NT2/D1 (cell line): ENCODE measurements at regions not wholly inside any gene's neighbourhood (a gene's known extent, or its start where the extent isn't known, plus 50 kb on each side); places are given as distances from the start of the nearest gene placed in this dataset.

Source experiments
- DNase-seq: peaks from one replicate; pipeline ENCODE4 v3.0.0-alpha.2; 2011; ENCODE audit warnings: low read depth, low spot score
- H3K27me3 ChIP-seq: 2 replicates; pipeline ENCODE4 v1.6.0; 2011; ENCODE audit warnings: mild to moderate bottlenecking; ENCODE audit not compliant: insufficient read length, insufficient read depth
- H3K36me3 ChIP-seq: 2 replicates; pipeline ENCODE4 v1.6.1; 2011; ENCODE audit warnings: mild to moderate bottlenecking, low read length, mixed read lengths; ENCODE audit not compliant: insufficient read depth, insufficient read length
- H3K4me1 ChIP-seq: 2 replicates; pipeline ENCODE4 v1.5.1; 2011; ENCODE audit not compliant: insufficient read depth, insufficient read length
- H3K4me3 ChIP-seq: 2 replicates; pipeline ENCODE4 v1.5.1; 2011; ENCODE audit warnings: low read depth; ENCODE audit not compliant: insufficient read length
- H3K9ac ChIP-seq: 2 replicates; pipeline ENCODE4 v1.6.0; 2011; ENCODE audit warnings: low read depth; ENCODE audit not compliant: insufficient read length
- H3K9me3 ChIP-seq: 2 replicates; pipeline ENCODE4 v1.5.1; 2011; ENCODE audit warnings: mild to moderate bottlenecking, low read length; ENCODE audit not compliant: insufficient read depth
- SUZ12 ChIP-seq: IDR thresholded peaks from 2 replicates; pipeline ENCODE4 v1.6.1; 2011; ENCODE audit not compliant: insufficient read length, insufficient read depth; ENCODE audit errors: extremely low read depth
- YY1 ChIP-seq: IDR thresholded peaks from 2 replicates; pipeline ENCODE4 v1.6.1; 2011; ENCODE audit not compliant: insufficient read length, insufficient read depth
- ZNF274 ChIP-seq: IDR thresholded peaks from 2 replicates; pipeline ENCODE4 v1.6.1; 2011; ENCODE audit warnings: mild to moderate bottlenecking, low read depth, low read length

DNA sequence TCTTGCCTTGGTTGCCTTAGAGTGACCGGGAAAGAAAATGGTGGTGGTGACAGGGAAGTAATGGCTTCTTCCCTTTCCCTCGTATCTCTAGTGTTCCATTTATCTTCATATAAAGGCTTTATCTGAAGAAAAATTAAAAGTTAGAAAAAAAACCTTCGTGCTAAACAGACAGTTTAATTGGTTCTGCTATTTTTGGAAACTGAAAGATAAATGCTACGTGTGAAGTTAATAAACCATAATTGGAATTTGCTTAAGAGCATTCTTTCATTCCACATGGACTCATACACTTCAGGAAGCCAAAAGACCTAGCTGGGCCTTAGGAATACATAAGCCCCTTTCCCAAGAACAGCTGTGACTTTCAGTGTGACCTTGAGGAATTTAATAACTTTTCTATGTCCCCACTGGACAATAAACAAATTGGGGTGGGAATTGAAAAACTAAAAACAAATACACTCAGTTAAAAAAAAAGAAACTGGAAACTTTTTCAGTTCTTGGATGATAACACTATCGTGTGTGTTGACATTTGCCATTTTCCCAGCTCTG is 818.8 kb upstream of the WWC1 start:
- H3K9me3 ChIP-seq = no peaks in the 10 kb centered on the region
- no peak overlapping the region for H3K4me3 ChIP-seq
- H3K36me3 ChIP-seq = no peaks in the 10 kb centered on the region
- no peak for TF ChIP-seq ZNF274
- no peak for TF ChIP-seq SUZ12
- no peak for TF ChIP-seq YY1
- no peak overlapping the region for H3K9ac ChIP-seq
- H3K4me1 ChIP-seq = no peaks in the 10 kb centered on the region
- H3K27me3 ChIP-seq = no peaks in the 10 kb centered on the region
- DNase-seq = no peak

- no peak for DNase-seq
- Histone ChIP-seq H3K27me3 (no peaks in the 10 kb centered on the region), H3K9me3 (no peaks in the 10 kb centered on the region), H3K36me3 (no peaks in the 10 kb centered on the region), H3K4me3 (no peak overlapping the region), H3K9ac (no peak overlapping the region), H3K4me1 (no peaks in the 10 kb centered on the region)
- TF ChIP-seq ZNF274 (no peak), SUZ12 (no peak), YY1 (no peak)
Measured at GRCh38 chr5:167478188-167478587, 813.3 kb upstream of the WWC1 start.

DNA sequence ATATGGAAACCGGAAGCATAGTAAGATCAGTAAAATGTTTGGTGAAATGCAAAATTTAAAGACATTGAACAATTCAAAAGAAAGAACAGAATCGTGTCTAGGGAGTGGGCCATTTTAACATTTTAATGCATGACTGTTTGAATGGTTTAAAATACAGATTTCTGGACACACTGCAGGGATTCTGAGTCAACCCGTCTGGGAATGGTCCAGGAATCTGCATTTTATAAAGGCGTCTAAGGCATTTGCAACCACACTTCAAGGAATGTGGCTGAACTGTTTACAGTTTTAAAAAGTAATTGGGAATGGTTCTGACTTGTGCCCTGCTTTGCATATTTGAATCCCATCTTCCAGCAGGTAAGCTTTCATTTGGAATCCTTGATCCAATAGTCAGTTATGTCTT is 811.7 kb upstream of the WWC1 start:
- no peak for TF ChIP-seq ZNF274
- TF ChIP-seq SUZ12 = no peak
- TF ChIP-seq YY1 = no peak
- H3K36me3 ChIP-seq = no peaks in the 10 kb centered on the region
- no peak for DNase-seq
- H3K9me3 ChIP-seq = no peaks in the 10 kb centered on the region
- H3K4me1 ChIP-seq = no peaks in the 10 kb centered on the region
- no peaks in the 10 kb centered on the region for H3K27me3 ChIP-seq
- H3K4me3 ChIP-seq = no peak overlapping the region
- H3K9ac ChIP-seq = no peak overlapping the region

GRCh38 chr5:167481345-167481744 is 810.1 kb upstream of the WWC1 start:
- Histone ChIP-seq H3K9ac (no peak overlapping the region), H3K36me3 (no peaks in the 10 kb centered on the region), H3K4me3 (no peak overlapping the region), H3K9me3 (no peaks in the 10 kb centered on the region), H3K27me3 (no peaks in the 10 kb centered on the region), H3K4me1 (no peaks in the 10 kb centered on the region)
- DNase-seq = no peak
- no peak for TF ChIP-seq YY1
- TF ChIP-seq SUZ12 = no peak
- no peak for TF ChIP-seq ZNF274

GRCh38 chr5:167482555-167482954 is 808.9 kb upstream of the WWC1 start:
- Histone ChIP-seq H3K27me3 (no peaks in the 10 kb centered on the region), H3K9ac (no peak overlapping the region), H3K4me1 (no peaks in the 10 kb centered on the region), H3K4me3 (no peak overlapping the region), H3K36me3 (no peaks in the 10 kb centered on the region), H3K9me3 (no peaks in the 10 kb centered on the region)
- no peak for DNase-seq
- TF ChIP-seq YY1 (no peak), SUZ12 (no peak), ZNF274 (no peak)

DNA sequence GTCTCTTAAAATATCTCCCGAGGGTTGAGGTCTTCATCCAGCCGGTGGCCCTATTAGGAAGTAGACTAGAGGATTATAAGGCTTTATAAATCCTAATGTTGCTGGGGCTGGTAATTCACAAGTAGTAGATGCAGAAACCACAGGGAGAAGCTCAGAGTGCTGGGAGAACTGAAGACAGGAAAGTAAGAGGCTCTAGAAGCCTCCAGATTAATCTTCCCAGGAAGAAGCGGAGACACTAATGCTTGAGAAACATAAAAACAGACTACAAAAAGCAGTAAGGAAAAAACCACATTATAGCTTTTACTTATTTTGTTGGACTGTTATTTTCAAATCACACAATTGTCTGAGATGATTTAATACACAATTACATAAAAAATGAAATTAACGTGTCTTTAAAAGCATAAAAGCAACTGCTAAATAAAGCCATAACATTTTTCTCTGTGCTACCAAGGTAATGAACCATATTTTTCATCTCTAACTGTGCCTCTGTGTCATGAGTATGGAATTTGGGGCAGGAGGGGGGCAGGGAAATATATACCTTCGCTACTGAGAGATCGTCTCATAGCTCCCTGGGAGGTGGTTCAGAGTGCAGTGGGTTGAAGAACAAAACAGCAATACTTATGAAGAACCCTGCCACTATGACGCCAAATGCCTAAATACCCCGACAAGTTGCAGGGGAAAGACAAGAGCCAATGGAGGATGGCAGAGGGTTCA is 806.2 kb upstream of the WWC1 start:
- H3K4me3 ChIP-seq = no peak overlapping the region
- H3K36me3 ChIP-seq = no peaks in the 10 kb centered on the region
- H3K27me3 ChIP-seq = no peaks in the 10 kb centered on the region
- no peak for DNase-seq
- H3K9me3 ChIP-seq = no peaks in the 10 kb centered on the region
- TF ChIP-seq YY1 (no peak), SUZ12 (no peak)
- no peak overlapping the region for H3K9ac ChIP-seq
- no peaks in the 10 kb centered on the region for H3K4me1 ChIP-seq

DNA sequence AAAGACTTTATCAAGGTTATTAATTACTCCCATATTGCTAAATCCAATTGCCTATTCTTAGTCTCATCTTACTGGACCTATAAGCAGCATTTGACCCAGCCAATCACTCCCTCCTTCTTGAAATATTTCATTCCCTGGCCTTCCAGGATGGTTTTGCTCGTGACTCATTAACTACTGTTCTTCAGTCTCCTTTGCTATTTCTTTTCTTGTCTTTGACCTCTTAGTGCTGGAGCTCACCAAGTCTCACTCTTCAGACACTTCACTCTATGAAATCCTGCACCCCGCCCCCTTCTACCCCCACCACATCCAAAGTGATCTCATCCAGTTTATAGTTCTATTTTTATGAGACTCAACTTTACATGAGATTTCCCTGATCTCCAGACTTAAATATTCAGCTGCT is 803.1 kb upstream of the WWC1 start:
- Histone ChIP-seq H3K4me1 (no peaks in the 10 kb centered on the region), H3K9ac (no peak overlapping the region), H3K9me3 (no peaks in the 10 kb centered on the region), H3K27me3 (no peaks in the 10 kb centered on the region), H3K4me3 (no peak overlapping the region), H3K36me3 (no peaks in the 10 kb centered on the region)
- TF ChIP-seq YY1 (no peak), ZNF274 (no peak), SUZ12 (no peak)
- DNase-seq = no peak
